GM19455 (cell line): ENCODE measurements at regions not wholly inside any gene's neighbourhood (a gene's known extent, or its start where the extent isn't known, plus 50 kb on each side); places are given as distances from the start of the nearest gene placed in this dataset.

Experiments
- ATAC-seq: cut with Tn5 transposase; IDR thresholded peaks from one replicate; pipeline ENCODE4 v1.9.1; 2021; ENCODE audit not compliant: unreplicated experiment

DNA sequence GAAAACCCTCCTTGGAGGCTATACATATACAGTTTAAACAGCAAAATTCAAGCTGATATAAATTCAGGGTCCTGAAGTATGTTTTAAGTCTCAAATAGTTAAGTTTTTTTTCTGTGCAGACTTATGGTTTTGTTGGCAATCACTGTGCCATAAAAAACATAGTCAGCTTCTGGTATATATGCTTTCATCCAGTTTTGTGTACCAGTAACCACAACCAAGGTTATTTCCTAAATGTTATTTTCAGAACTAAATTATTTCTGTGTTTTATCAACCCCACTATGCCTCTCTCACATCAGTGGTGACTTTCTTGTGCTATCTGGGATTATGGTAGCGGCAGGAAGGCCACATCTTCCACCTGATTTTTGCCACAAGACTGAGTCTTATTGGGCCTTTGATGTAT, 107.7 kb upstream of the SMARCA2 start:
- no peak for ATAC-seq

- ATAC-seq = no peak
Observed at GRCh38 chr9:1909322-1909721, 105.8 kb upstream of the SMARCA2 start.

- ATAC-seq = no peak
Observed at GRCh38 chr9:1910269-1910811, 104.8 kb upstream of the SMARCA2 start.

- ATAC-seq = no peak
Observed at GRCh38 chr9:1913631-1914330, 101.4 kb upstream of the SMARCA2 start.

- ATAC-seq = no peak
Observed at GRCh38 chr9:1916095-1916494, 99.1 kb upstream of the SMARCA2 start.

GRCh38 chr9:1916655-1917054, 98.5 kb upstream of the SMARCA2 start:
- no peak for ATAC-seq

- no peak for ATAC-seq
Observed at GRCh38 chr9:1917396-1917935, 97.7 kb upstream of the SMARCA2 start.

DNA sequence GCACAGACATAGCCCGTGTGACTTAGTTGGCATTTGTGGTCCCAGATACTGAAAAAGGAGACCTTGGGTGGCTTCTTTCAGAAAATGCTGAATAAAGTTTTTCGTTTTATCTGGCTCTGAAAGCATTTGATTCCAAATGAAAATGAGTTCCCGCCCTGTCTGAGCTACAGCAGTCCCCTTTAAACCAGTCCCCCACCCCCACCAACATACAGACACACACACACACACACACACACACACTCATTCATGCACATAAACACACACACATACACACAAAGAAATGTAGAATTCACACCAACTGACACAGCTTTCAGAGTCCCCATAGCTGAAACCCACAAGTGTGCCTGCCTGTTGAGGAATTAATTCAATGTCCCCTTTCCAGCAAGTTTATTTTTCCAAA, 97.0 kb upstream of the SMARCA2 start:
- no peak for ATAC-seq

DNA sequence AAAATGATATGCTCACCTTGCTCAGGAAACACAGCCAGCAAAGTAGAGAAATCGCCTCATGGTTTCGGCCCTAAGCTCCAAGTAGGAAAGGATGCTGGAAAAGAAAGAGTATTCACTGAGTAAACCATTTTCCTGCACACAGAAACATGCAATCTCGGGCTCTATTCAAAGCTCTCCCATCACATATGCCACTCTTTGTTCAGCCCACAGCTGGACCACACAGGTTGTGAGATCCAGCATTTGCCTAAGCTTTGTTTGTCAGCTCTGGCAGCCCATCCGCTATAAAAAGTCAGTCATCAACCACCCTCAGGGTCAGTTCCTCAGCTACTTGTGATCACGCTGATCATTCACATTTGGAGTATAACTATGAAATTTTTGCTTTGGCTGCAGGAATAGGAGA, 96.5 kb upstream of the SMARCA2 start:
- no peak for ATAC-seq

- no peak for ATAC-seq
Observed at GRCh38 chr9:1919229-1919628, 95.9 kb upstream of the SMARCA2 start.

- ATAC-seq = no peak
Observed at GRCh38 chr9:1920386-1920785, 94.8 kb upstream of the SMARCA2 start.

DNA sequence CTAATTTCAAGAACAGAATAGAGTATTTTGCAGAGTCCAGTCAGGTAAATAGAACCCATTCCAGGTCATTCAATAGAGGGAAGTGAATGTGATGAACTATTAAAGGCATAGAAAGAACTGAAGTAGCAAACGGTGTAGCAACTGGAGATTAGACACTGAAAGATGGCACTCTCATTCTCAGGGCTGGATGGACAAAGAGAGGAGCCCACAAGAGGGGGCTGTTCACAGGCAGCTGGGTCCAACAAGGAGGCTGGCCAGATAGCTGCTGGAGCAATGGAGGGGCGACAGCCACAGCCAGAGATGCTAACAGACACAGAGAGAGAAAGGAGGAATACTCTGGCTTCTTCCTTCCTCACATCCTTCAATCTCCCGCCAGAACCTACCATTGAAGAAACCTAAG, 93.1 kb upstream of the SMARCA2 start:
- no peak for ATAC-seq

DNA sequence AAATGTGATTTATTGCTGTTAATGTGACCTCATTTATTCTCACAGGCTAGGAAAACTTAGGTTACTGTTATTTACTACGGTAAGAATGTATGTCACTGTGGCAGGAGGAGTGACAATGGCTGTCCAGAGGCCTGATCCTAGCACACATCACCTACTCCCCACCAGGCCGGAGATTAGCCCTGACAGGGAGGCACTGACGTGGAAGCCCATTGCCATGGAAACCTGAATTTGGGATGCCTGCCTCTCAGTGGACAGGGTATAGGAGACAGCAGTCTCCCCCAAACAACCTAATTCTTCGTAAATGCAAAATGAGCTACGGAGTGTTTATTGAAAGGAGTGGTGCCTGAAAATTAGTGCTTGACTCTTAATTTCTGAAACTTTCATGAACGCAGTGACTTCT, 87.6 kb upstream of the SMARCA2 start:
- no peak for ATAC-seq

- no peak for ATAC-seq
Observed at GRCh38 chr9:1929134-1929533, 86.0 kb upstream of the SMARCA2 start.

GRCh38 chr9:1929722-1930244, 85.4 kb upstream of the SMARCA2 start:
- ATAC-seq = peak; percentile 68

GRCh38 chr9:1930245-1930736, 84.9 kb upstream of the SMARCA2 start:
- peak; percentile 46 for ATAC-seq

GRCh38 chr9:1938135-1938534, 77.0 kb upstream of the SMARCA2 start:
- peak; percentile 18 for ATAC-seq

- peak; percentile 77 for ATAC-seq
Observed at GRCh38 chr9:1938675-1939170, 76.4 kb upstream of the SMARCA2 start.

GRCh38 chr9:1939466-1939865, 75.7 kb upstream of the SMARCA2 start:
- peak; percentile 38 for ATAC-seq

DNA sequence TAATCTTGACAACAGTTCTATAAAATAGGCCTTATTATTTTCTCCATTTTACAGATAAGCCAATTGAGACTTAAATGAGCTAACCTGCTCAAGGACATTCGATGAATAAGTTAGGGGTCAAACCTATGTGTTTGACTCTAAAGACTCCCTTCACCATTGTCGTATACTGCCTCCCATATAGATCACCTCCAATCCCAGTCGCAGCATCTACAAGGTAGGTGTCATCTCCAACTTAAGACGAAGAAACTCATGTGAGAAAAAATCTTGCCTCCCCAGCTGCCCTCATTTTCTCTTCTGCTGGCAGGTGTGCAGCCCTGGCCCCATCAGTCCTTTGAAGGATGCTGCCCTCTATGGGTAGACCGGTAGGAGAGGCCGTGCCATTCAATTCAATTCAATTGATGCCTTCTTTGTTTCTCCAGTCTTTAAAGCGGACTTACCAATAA, 75.2 kb upstream of the SMARCA2 start:
- ATAC-seq = peak; percentile 77

- no peak for ATAC-seq
Observed at GRCh38 chr9:1941989-1942388, 73.2 kb upstream of the SMARCA2 start.
